ENCODE measurements at regions not wholly inside any gene's neighbourhood (a gene's known extent, or its start where the extent isn't known, plus 50 kb on each side); places are given as distances from the start of the nearest gene placed in this dataset.

GRCh38 chr1:112231331-112231730, 164.7 kb upstream of the CTTNBP2NL start:
- DNase-seq, result no peak

GRCh38 chr1:112232848-112233247, 163.2 kb upstream of the CTTNBP2NL start:
- no peak for DNase-seq

- DNase-seq, result no peak
Measured at GRCh38 chr1:112234710-112235109, 161.3 kb upstream of the CTTNBP2NL start.

GRCh38 chr1:112237983-112238545, 157.9 kb upstream of the CTTNBP2NL start:
- no peak for DNase-seq

GRCh38 chr1:112239683-112240330, 156.2 kb upstream of the CTTNBP2NL start:
- no peak for DNase-seq

GRCh38 chr1:112242470-112242869, 153.5 kb upstream of the CTTNBP2NL start:
- no peak for DNase-seq

- no peak for DNase-seq
Measured at GRCh38 chr1:112244131-112244530, 151.9 kb upstream of the CTTNBP2NL start.

- DNase-seq, result no peak
Measured at GRCh38 chr1:112245114-112245513, 150.9 kb upstream of the CTTNBP2NL start.

- DNase-seq, result no peak
Measured at GRCh38 chr1:112247036-112247597, 148.9 kb upstream of the CTTNBP2NL start.

- DNase-seq, result no peak
Measured at GRCh38 chr1:112247961-112248360, 148.1 kb upstream of the CTTNBP2NL start.

- no peak for DNase-seq
Measured at GRCh38 chr1:112250892-112251291, 145.1 kb upstream of the CTTNBP2NL start.

GRCh38 chr1:112251766-112252506, 144.1 kb upstream of the CTTNBP2NL start:
- DNase-seq, result peak; percentile 22

- DNase-seq, result no peak
Measured at GRCh38 chr1:112253366-112253765, 142.6 kb upstream of the CTTNBP2NL start.

- DNase-seq, result peak; percentile 20
Measured at GRCh38 chr1:112255080-112255479, 140.9 kb upstream of the CTTNBP2NL start.

- no peak for DNase-seq
Measured at GRCh38 chr1:112256411-112256810, 139.6 kb upstream of the CTTNBP2NL start.

- no peak for DNase-seq
Measured at GRCh38 chr1:112257043-112257835, 138.8 kb upstream of the CTTNBP2NL start.

- no peak for DNase-seq
Measured at GRCh38 chr1:112260699-112261098, 135.3 kb upstream of the CTTNBP2NL start.

GRCh38 chr1:112262316-112262715, 133.7 kb upstream of the CTTNBP2NL start:
- no peak for DNase-seq

GRCh38 chr1:112263042-112263441, 133.0 kb upstream of the CTTNBP2NL start:
- DNase-seq, result no peak

- DNase-seq, result peak; percentile 28
Measured at GRCh38 chr1:112263453-112263852, 132.6 kb upstream of the CTTNBP2NL start.

GRCh38 chr1:112264010-112264409, 132.0 kb upstream of the CTTNBP2NL start:
- DNase-seq, result no peak

- DNase-seq, result no peak
Measured at GRCh38 chr1:112264553-112264952, 131.5 kb upstream of the CTTNBP2NL start.

- no peak for DNase-seq
Measured at GRCh38 chr1:112265931-112266330, 130.1 kb upstream of the CTTNBP2NL start.
